ENCODE measurements at regions not wholly inside any gene's neighbourhood (a gene's known extent, or its start where the extent isn't known, plus 50 kb on each side); places are given as distances from the start of the nearest gene placed in this dataset.
"Not testable (repeated sequence)": the region's sequence is repeated elsewhere in the genome, so short reads cannot be mapped to it uniquely, and the experiment has no call there.

- Histone ChIP-seq H3K4me3 (IDR thresholded peaks at IDR 0.05; ENCODE audit: insufficient read depth, low read depth, low read length) (no peak overlapping the region), H4K20me1 (ENCODE audit: insufficient read depth) (no peaks in the 10 kb centered on the region), H3K36me3 (ENCODE audit: insufficient read depth) (no peaks in the 10 kb centered on the region), H2AFZ (ENCODE audit: low read depth) (no peak overlapping the region), H3K4me2 (no peak overlapping the region), H3K4me1 (ENCODE audit: low read depth, poor library complexity, severe bottlenecking) (peaks cover 7% of the 10 kb centered on the region), H3K27ac (no peak overlapping the region), H3K79me2 (ENCODE audit: insufficient read depth, low read depth) (no peaks in the 10 kb centered on the region), H3K9ac (no peak overlapping the region), H3K27me3 (ENCODE audit: insufficient read depth, low read depth) (no peaks in the 10 kb centered on the region)
- TF ChIP-seq, protein P1, sequence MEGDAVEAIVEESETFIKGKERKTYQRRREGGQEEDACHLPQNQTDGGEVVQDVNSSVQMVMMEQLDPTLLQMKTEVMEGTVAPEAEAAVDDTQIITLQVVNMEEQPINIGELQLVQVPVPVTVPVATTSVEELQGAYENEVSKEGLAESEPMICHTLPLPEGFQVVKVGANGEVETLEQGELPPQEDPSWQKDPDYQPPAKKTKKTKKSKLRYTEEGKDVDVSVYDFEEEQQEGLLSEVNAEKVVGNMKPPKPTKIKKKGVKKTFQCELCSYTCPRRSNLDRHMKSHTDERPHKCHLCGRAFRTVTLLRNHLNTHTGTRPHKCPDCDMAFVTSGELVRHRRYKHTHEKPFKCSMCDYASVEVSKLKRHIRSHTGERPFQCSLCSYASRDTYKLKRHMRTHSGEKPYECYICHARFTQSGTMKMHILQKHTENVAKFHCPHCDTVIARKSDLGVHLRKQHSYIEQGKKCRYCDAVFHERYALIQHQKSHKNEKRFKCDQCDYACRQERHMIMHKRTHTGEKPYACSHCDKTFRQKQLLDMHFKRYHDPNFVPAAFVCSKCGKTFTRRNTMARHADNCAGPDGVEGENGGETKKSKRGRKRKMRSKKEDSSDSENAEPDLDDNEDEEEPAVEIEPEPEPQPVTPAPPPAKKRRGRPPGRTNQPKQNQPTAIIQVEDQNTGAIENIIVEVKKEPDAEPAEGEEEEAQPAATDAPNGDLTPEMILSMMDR (conservative IDR thresholded peaks at IDR 0.05; ENCODE audit: low read depth, low read length) = no peak
Observed at GRCh38 chr6:119727504-119728219, 378.1 kb upstream of the MAN1A1 start.

GRCh38 chr6:119726912-119727311 lies 377.4 kb upstream of the MAN1A1 start:
- H3K9ac ChIP-seq; H4K20me1 ChIP-seq (ENCODE audit: insufficient read depth); H3K36me3 ChIP-seq (ENCODE audit: insufficient read depth); H2AFZ ChIP-seq (ENCODE audit: low read depth); H3K27me3 ChIP-seq (ENCODE audit: insufficient read depth, low read depth); H3K4me1 ChIP-seq (ENCODE audit: low read depth, poor library complexity, severe bottlenecking); H3K27ac ChIP-seq; H3K4me2 ChIP-seq; H3K4me3 ChIP-seq (IDR thresholded peaks at IDR 0.05; ENCODE audit: insufficient read depth, low read depth, low read length); H3K79me2 ChIP-seq (ENCODE audit: insufficient read depth, low read depth): not testable (repeated sequence)

- Histone ChIP-seq H3K4me2 (no peak overlapping the region), H3K4me3 (IDR thresholded peaks at IDR 0.05; ENCODE audit: insufficient read depth, low read depth, low read length) (no peak overlapping the region), H3K79me2 (ENCODE audit: insufficient read depth, low read depth) (no peaks in the 10 kb centered on the region), H4K20me1 (ENCODE audit: insufficient read depth) (no peaks in the 10 kb centered on the region), H3K27me3 (ENCODE audit: insufficient read depth, low read depth) (no peaks in the 10 kb centered on the region), H3K4me1 (ENCODE audit: low read depth, poor library complexity, severe bottlenecking) (peaks cover 7% of the 10 kb centered on the region), H3K9ac (no peak overlapping the region), H3K36me3 (ENCODE audit: insufficient read depth) (no peaks in the 10 kb centered on the region), H2AFZ (ENCODE audit: low read depth) (no peak overlapping the region), H3K27ac (no peak overlapping the region)
- TF ChIP-seq, protein P1 (conservative IDR thresholded peaks at IDR 0.05; ENCODE audit: low read depth, low read length) = no peak
Observed at GRCh38 chr6:119726086-119726485, 376.5 kb upstream of the MAN1A1 start.

DNA sequence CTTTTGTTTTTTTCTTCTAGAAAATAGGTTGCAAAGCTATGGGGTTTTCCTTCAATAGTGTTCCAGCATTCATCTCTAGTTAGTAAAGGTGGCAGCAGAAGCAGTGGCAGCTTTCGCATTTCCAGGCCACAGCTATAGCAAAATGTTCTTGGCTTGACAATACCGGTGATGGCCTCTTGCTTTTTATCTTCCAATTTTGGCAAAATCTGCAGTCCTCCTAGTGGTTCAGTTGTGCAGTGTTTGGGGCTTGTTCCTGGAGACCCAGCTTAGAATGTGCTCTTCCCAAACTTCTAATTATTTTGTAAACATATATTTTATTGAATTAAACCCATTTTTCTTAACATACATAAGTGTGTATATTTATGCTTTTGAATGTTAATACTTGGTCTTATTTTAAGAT lies 370.6 kb upstream of the MAN1A1 start:
- Histone ChIP-seq H3K4me2 (no peak overlapping the region), H3K27me3 (ENCODE audit: insufficient read depth, low read depth) (no peaks in the 10 kb centered on the region), H3K9ac (no peak overlapping the region), H3K27ac (no peak overlapping the region), H3K4me3 (IDR thresholded peaks at IDR 0.05; ENCODE audit: insufficient read depth, low read depth, low read length) (no peak overlapping the region), H3K79me2 (ENCODE audit: insufficient read depth, low read depth) (no peaks in the 10 kb centered on the region), H4K20me1 (ENCODE audit: insufficient read depth) (no peaks in the 10 kb centered on the region), H3K36me3 (ENCODE audit: insufficient read depth) (no peaks in the 10 kb centered on the region), H3K4me1 (ENCODE audit: low read depth, poor library complexity, severe bottlenecking) (no peaks in the 10 kb centered on the region), H2AFZ (ENCODE audit: low read depth) (no peak overlapping the region)
- TF ChIP-seq, protein P1 (conservative IDR thresholded peaks at IDR 0.05; ENCODE audit: low read depth, low read length) = no peak

GRCh38 chr6:119717942-119718341 lies 368.4 kb upstream of the MAN1A1 start:
- no peaks in the 10 kb centered on the region for H3K36me3 ChIP-seq (ENCODE audit: insufficient read depth)
- H3K4me1 ChIP-seq (ENCODE audit: low read depth, poor library complexity, severe bottlenecking) = no peaks in the 10 kb centered on the region
- no peaks in the 10 kb centered on the region for H3K79me2 ChIP-seq (ENCODE audit: insufficient read depth, low read depth)
- TF ChIP-seq, protein P1 (conservative IDR thresholded peaks at IDR 0.05; ENCODE audit: low read depth, low read length) = no peak
- H3K4me2 ChIP-seq = no peak overlapping the region
- no peak overlapping the region for H3K27ac ChIP-seq
- H3K27me3 ChIP-seq (ENCODE audit: insufficient read depth, low read depth) = no peaks in the 10 kb centered on the region
- H2AFZ ChIP-seq (ENCODE audit: low read depth) = no peak overlapping the region
- no peaks in the 10 kb centered on the region for H4K20me1 ChIP-seq (ENCODE audit: insufficient read depth)
- no peak overlapping the region for H3K4me3 ChIP-seq (IDR thresholded peaks at IDR 0.05; ENCODE audit: insufficient read depth, low read depth, low read length)
- H3K9ac ChIP-seq = no peak overlapping the region

All from KMS-11 (cell line).